H9 (cell line): ENCODE measurements at regions not wholly inside any gene's neighbourhood (a gene's known extent, or its start where the extent isn't known, plus 50 kb on each side); places are given as distances from the start of the nearest gene placed in this dataset.

Experiments
- DNase-seq: peaks from one replicate; pipeline ENCODE4 v3.0.0-alpha.2; 2017
- H2AFZ ChIP-seq: one replicate; pipeline ENCODE4 v1.6.1; 2013; ENCODE audit warnings: mild to moderate bottlenecking, low read length, control low read depth, moderate library complexity
- H2AK5ac ChIP-seq: 2 replicates; pipeline ENCODE4 v1.6.1; 2013; ENCODE audit warnings: low read length, control low read depth, mixed read lengths; ENCODE audit not compliant: insufficient read length
- H2BK120ac ChIP-seq: one replicate; pipeline ENCODE4 v1.6.1; 2013; ENCODE audit warnings: low read depth, mild to moderate bottlenecking, low read length, control low read depth, inconsistent platforms; ENCODE audit not compliant: poor library complexity, severe bottlenecking
- H2BK12ac ChIP-seq: 2 replicates; pipeline ENCODE4 v1.6.1; 2013; ENCODE audit warnings: low read length, control low read depth, mixed read lengths, low read depth; ENCODE audit not compliant: insufficient read length
- H2BK15ac ChIP-seq: 2 replicates; pipeline ENCODE4 v1.6.1; 2013; ENCODE audit warnings: low read depth, low read length, control low read depth
- H2BK20ac ChIP-seq: one replicate; pipeline ENCODE4 v1.6.1; 2013; ENCODE audit warnings: low read depth, mild to moderate bottlenecking, low read length, control low read depth, inconsistent platforms; ENCODE audit not compliant: poor library complexity, severe bottlenecking
- H2BK5ac ChIP-seq: 2 replicates; pipeline ENCODE4 v1.6.1; 2013; ENCODE audit warnings: low read length, control low read depth, mixed read lengths; ENCODE audit not compliant: insufficient read length
- H3K14ac ChIP-seq: 2 replicates; pipeline ENCODE4 v1.6.1; 2013; ENCODE audit warnings: low read length, control low read depth; ENCODE audit not compliant: insufficient read depth
- H3K18ac ChIP-seq: 2 replicates; pipeline ENCODE4 v1.6.1; 2013; ENCODE audit warnings: low read depth, mild to moderate bottlenecking, mixed read lengths, low read length, control low read depth; ENCODE audit not compliant: insufficient read length
- H3K23ac ChIP-seq: 2 replicates; pipeline ENCODE4 v1.6.1; 2013; ENCODE audit warnings: low read length, control low read depth, mixed read lengths, low read depth; ENCODE audit not compliant: insufficient read length
- H3K23me2 ChIP-seq: 2 replicates; pipeline ENCODE4 v1.6.1; 2013; ENCODE audit warnings: low read depth, mild to moderate bottlenecking, mixed read lengths, low read length, control low read depth; ENCODE audit not compliant: insufficient read length, poor library complexity, severe bottlenecking
- H3K27ac ChIP-seq: 2 replicates; pipeline ENCODE4 v1.5.1; 2013; ENCODE audit warnings: low read length, control low read depth, mixed read lengths, low read depth; ENCODE audit not compliant: insufficient read length
- H3K27me3 ChIP-seq: 2 replicates; pipeline ENCODE4 v1.6.1; 2013; ENCODE audit warnings: low read length, control low read depth, inconsistent platforms; ENCODE audit not compliant: insufficient read depth
- H3K4ac ChIP-seq: 2 replicates; pipeline ENCODE4 v1.6.1; 2013; ENCODE audit warnings: low read depth, mild to moderate bottlenecking, control low read depth, inconsistent platforms, low read length, moderate library complexity
- H3K4me1 ChIP-seq: 2 replicates; pipeline ENCODE4 v1.6.1; 2013; ENCODE audit warnings: low read length, control low read depth, inconsistent platforms; ENCODE audit not compliant: insufficient read depth
- H3K4me2 ChIP-seq: 2 replicates; pipeline ENCODE4 v1.6.1; 2013; ENCODE audit warnings: low read length, control low read depth, mixed read lengths; ENCODE audit not compliant: insufficient read length, insufficient read depth
- H3K56ac ChIP-seq: 2 replicates; pipeline ENCODE4 v1.6.1; 2013; ENCODE audit warnings: low read depth, mild to moderate bottlenecking, mixed read lengths, low read length, control low read depth; ENCODE audit not compliant: insufficient read length
- H3K79me1 ChIP-seq: 2 replicates; pipeline ENCODE4 v1.6.1; 2013; ENCODE audit warnings: low read depth, mild to moderate bottlenecking, moderate library complexity, low read length, control low read depth, inconsistent platforms; ENCODE audit not compliant: insufficient read depth, poor library complexity, severe bottlenecking
- H3K79me2 ChIP-seq: 2 replicates; pipeline ENCODE4 v1.6.1; 2013; ENCODE audit warnings: low read length, control low read depth, inconsistent platforms; ENCODE audit not compliant: insufficient read depth
- H3K9ac ChIP-seq: 2 replicates; pipeline ENCODE4 v1.6.1; 2013; ENCODE audit warnings: low read length, control low read depth, mixed read lengths; ENCODE audit not compliant: insufficient read length; ENCODE audit errors: extremely low read depth
- H3K9me3 ChIP-seq: one replicate; pipeline ENCODE4 v1.6.1; 2013; ENCODE audit warnings: low read depth, low read length, inconsistent platforms; ENCODE audit not compliant: control insufficient read depth
- H3T11ph ChIP-seq: one replicate; pipeline ENCODE4 v1.6.1; 2013; ENCODE audit warnings: mild to moderate bottlenecking, low read length, control low read depth, inconsistent platforms
- H4K20me1 ChIP-seq: one replicate; pipeline ENCODE4 v1.6.1; 2013; ENCODE audit not compliant: control insufficient read depth, insufficient read length, insufficient read depth
- H4K5ac ChIP-seq: 2 replicates; pipeline ENCODE4 v1.6.1; 2013; ENCODE audit warnings: low read depth, mild to moderate bottlenecking, mixed read lengths, low read length, control low read depth; ENCODE audit not compliant: insufficient read length
- H4K8ac ChIP-seq: replicated peaks from 2 replicates; pipeline ENCODE4 v1.6.1; 2013; ENCODE audit warnings: low read length, control low read depth, mixed read lengths, low read depth; ENCODE audit not compliant: insufficient read length
- H4K91ac ChIP-seq: 2 replicates; pipeline ENCODE4 v1.6.1; 2013; ENCODE audit warnings: low read depth, mild to moderate bottlenecking, moderate library complexity, mixed read lengths, low read length, control low read depth; ENCODE audit not compliant: insufficient read length
- H3K27ac Mint-ChIP-seq, 3 experiments: 2 replicates in 2 of 3; 3 replicates in 1 of 3; pipeline ENCODE4 v1.8.0; 2020 to 2021; ENCODE audit warnings: mixed read lengths in 3 of 3, mild to moderate bottlenecking in 1 of 3, moderate library complexity in 1 of 3
- H3K27me3 Mint-ChIP-seq: 2 replicates; pipeline ENCODE4 v1.8.0; 2021; ENCODE audit warnings: low read depth, mild to moderate bottlenecking, moderate library complexity, mixed read lengths
- H3K36me3 Mint-ChIP-seq, 3 experiments: 2 replicates in 2 of 3; 3 replicates in 1 of 3; pipeline ENCODE4 v1.8.0; 2020 to 2021; ENCODE audit warnings: low read depth in 3 of 3, mixed read lengths in 3 of 3; ENCODE audit not compliant: insufficient read depth in 1 of 3
- H3K4me1 Mint-ChIP-seq, 2 experiments: 2 replicates each; pipeline ENCODE4 v1.8.0; 2020; ENCODE audit warnings: mixed read lengths in 2 of 2
- H3K4me3 Mint-ChIP-seq, 2 experiments: 2 replicates in 1 of 2; 3 replicates in 1 of 2; pipeline ENCODE4 v1.8.0; 2020 to 2021; ENCODE audit warnings: mild to moderate bottlenecking in 2 of 2, mixed read lengths in 2 of 2, moderate library complexity in 1 of 2
- H3K9me3 Mint-ChIP-seq, 2 experiments: 2 replicates in 1 of 2; 3 replicates in 1 of 2; pipeline ENCODE4 v1.8.0; 2020; ENCODE audit warnings: mild to moderate bottlenecking in 2 of 2, mixed read lengths in 2 of 2, moderate library complexity in 1 of 2
- WGBS: extraction: QIAGEN DNeasy Blood & Tissue Kit; methylation state at CpG from one replicate; pipeline ENCODE4 v1.1.7; 2013; ENCODE audit warnings: missing lambda C conversion rate, low lambda C conversion rate, mixed read lengths; ENCODE audit not compliant: insufficient read length; ENCODE audit errors: extremely low coverage; 5-methylcytosine and 5-hydroxymethylcytosine counted together
- TF ChIP-seq, protein P1 (sequence below): fragments of 200-600 bp; sonication (generic); conservative IDR thresholded peaks from 3 replicates; pipeline ENCODE4 v1.8.0; 2021; ENCODE audit warnings: antibody characterized with exemption, mild to moderate bottlenecking

- H3K27ac Mint-ChIP-seq: no peak overlapping the region
- no peaks in the 10 kb centered on the region for H4K20me1 ChIP-seq
Measured at GRCh38 chr4:160142579-160142978, 1039.7 kb downstream of the RAPGEF2 start.

More at GRCh38 chr4:160142579-160142978, 1039.7 kb downstream of the RAPGEF2 start:
- Histone ChIP-seq H3K18ac (no peak overlapping the region), H3K27ac (no peak overlapping the region), H3K27me3 (no peaks in the 10 kb centered on the region), H4K91ac (no peak overlapping the region), H2BK5ac (no peak overlapping the region), H3K9ac (no peak overlapping the region), H2BK120ac (no peak overlapping the region), H3K23ac (no peak overlapping the region), H2BK20ac (no peak overlapping the region), H2BK15ac (no peak overlapping the region), H3K79me2 (no peaks in the 10 kb centered on the region), H3K9me3 (no peaks in the 10 kb centered on the region), H2AFZ (no peak overlapping the region), H2AK5ac (no peak overlapping the region), H3T11ph (no peak overlapping the region), H3K4ac (no peak overlapping the region), H3K14ac (no peak overlapping the region), H4K8ac (no peak overlapping the region), H3K56ac (no peak overlapping the region), H3K4me2 (no peak overlapping the region), H4K5ac (no peak overlapping the region), H2BK12ac (no peak overlapping the region), H3K23me2 (no peaks in the 10 kb centered on the region), H3K79me1 (no peaks in the 10 kb centered on the region), H3K4me1 (no peaks in the 10 kb centered on the region; the same call in 1 of the 2 replicates)
- DNase-seq: no peak
- TF ChIP-seq, protein P1, sequence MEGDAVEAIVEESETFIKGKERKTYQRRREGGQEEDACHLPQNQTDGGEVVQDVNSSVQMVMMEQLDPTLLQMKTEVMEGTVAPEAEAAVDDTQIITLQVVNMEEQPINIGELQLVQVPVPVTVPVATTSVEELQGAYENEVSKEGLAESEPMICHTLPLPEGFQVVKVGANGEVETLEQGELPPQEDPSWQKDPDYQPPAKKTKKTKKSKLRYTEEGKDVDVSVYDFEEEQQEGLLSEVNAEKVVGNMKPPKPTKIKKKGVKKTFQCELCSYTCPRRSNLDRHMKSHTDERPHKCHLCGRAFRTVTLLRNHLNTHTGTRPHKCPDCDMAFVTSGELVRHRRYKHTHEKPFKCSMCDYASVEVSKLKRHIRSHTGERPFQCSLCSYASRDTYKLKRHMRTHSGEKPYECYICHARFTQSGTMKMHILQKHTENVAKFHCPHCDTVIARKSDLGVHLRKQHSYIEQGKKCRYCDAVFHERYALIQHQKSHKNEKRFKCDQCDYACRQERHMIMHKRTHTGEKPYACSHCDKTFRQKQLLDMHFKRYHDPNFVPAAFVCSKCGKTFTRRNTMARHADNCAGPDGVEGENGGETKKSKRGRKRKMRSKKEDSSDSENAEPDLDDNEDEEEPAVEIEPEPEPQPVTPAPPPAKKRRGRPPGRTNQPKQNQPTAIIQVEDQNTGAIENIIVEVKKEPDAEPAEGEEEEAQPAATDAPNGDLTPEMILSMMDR: no peak
- Mint-ChIP-seq H3K9me3 (no peaks in the 10 kb centered on the region; a peak in 1 of 5 replicates), H3K36me3 (no peaks in the 10 kb centered on the region), H3K4me1 (peaks cover 19 to 21% of the 10 kb centered on the region in 2 experiments), H3K27me3 (no peaks in the 10 kb centered on the region), H3K4me3 (no peak overlapping the region)
- WGBS: no CpG with 5 or more reads among the region's 2 CpGs
